Activated naive CD4-positive, alpha-beta T cell treated with anti-CD3 and anti-CD28 coated beads, Interleukin-2, amount 10 ng/mL, durations not matched to agents 7 days and 5 days (primary cell): ENCODE measurements at regions not wholly inside any gene's neighbourhood (a gene's known extent, or its start where the extent isn't known, plus 50 kb on each side); places are given as distances from the start of the nearest gene placed in this dataset.

ENCODE experiments used
- CTCF ChIA-PET: fragments of 350-600 bp; sonication (Branson Sonifier 250); formaldehyde crosslinking; loops from one replicate; lab custom pipeline; 2021; ENCODE audit warnings: antibody characterized with exemption; lab: Charles Lee
- DNase-seq: peaks from one replicate; pipeline ENCODE4 v3.0.0-alpha.2; 2020
- H3K27ac Mint-ChIP-seq: one replicate; pipeline ENCODE4 v1.8.0; 2021; ENCODE audit warnings: mild to moderate bottlenecking, moderate library complexity, mixed read lengths
- H3K27me3 Mint-ChIP-seq: one replicate; pipeline ENCODE4 v1.8.0; 2021; ENCODE audit warnings: mild to moderate bottlenecking, mixed read lengths
- H3K36me3 Mint-ChIP-seq: one replicate; pipeline ENCODE4 v1.8.0; 2021; ENCODE audit warnings: mixed read lengths
- H3K4me1 Mint-ChIP-seq: one replicate; pipeline ENCODE4 v1.8.0; 2021; ENCODE audit warnings: mixed read lengths
- H3K4me3 Mint-ChIP-seq: one replicate; pipeline ENCODE4 v1.8.0; 2021; ENCODE audit warnings: mild to moderate bottlenecking, moderate library complexity, mixed read lengths
- H3K9me3 Mint-ChIP-seq: one replicate; pipeline ENCODE4 v1.8.0; 2021; ENCODE audit warnings: mixed read lengths

DNA sequence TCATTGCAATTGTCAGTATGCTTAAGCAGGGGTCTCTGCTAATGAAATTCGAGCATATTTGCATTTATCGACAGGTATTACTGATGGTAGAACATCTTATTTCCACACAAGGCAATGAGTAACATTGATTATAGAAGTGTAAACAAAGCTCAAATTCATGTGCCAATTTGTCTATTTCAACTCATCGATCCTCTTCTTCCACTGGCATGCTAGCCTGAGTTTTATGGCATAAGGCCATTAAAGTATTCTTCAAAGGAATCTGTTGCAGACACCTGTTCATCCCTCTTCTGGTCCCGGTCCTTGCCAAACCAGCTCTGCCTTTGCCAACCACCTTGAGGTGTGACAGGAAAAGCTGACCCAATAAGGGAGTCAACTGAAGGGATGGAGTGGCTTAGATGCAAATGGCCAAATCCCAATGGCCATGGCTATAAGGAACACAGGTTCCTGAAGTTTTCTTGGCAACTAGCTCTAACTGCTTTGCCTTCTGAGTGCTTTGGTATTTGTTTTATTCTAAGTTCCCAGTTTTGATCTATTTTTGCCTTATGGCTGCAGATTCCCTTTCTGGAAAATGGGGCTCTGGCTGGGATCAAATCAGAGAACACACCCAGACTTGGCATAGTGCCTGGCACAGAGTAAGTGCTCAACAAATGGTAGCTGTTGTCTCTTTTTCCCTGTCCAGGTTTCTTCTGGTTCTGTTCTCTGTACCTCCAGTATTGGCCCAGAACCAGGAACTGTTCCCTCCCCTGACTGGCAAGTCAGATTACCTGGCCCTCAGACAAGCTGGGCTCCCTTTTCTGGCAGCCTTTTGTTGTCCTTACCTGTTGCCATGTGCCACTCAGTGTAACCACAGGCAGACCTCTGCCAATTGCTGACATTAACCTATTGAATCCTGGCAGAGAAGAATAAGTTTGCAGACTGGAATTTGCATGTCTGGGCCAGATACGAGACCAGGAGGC is 63.1 kb downstream of the RTL9 start:
- Mint-ChIP-seq H3K27ac (no peak overlapping the region), H3K36me3 (no peaks in the 10 kb centered on the region), H3K4me3 (no peak overlapping the region), H3K27me3 (no peaks in the 10 kb centered on the region), H3K9me3 (no peaks in the 10 kb centered on the region), H3K4me1 (no peaks in the 10 kb centered on the region)
- CTCF ChIA-PET, result interaction anchor here (25.3 kb wide), 1 partner anchor 262 kb away, joined by 409 read pairs; no protein-coding TSS in a partner anchor
- DNase-seq, result no peak

DNA sequence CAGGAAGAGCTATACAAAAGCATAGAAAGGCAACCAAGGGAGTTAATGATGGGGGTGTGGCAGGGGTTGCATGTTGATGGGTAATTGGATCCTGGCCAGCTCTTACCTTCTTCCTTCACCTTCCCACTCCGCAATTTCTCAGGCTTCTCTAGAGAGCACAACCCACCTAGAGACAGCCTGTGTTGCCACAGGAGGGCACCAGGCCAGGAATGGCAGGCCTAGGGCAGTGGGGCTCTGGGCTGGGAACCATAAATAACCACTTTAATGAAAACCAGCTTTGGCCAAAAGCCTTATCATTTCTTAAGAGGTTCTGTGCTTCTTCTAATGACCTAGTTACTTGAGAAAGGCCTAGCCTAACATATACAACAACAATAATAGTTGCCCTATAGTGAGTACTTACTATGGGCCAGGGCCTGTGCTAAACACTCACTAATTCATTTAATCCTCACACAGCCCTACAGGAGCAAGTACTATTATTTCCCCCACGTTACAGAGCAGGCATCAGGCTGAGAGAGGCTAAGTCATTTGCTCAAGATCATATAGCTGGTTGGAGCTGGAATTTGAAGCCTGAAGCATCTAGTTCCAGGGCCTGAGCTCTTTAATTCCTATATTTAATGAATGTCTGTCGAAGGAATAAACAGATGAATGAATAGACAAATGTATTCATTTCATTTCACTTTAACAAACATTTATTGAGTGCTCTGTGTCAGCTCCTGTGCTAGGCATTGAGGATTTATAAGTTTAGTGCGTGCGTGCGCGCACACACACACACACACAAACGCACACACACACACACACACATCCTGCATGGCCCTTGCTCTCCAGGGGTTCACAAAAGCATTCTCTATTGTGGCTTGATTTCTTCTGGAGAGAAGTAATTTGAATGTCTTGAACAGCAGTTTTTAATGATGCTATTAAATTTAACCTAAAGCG is 66.8 kb downstream of the RTL9 start:
- H3K27ac Mint-ChIP-seq, result no peak overlapping the region
- no peak for DNase-seq
- no peaks in the 10 kb centered on the region for H3K36me3 Mint-ChIP-seq
- no peak overlapping the region for H3K4me3 Mint-ChIP-seq
- no peaks in the 10 kb centered on the region for H3K9me3 Mint-ChIP-seq
- CTCF ChIA-PET, result interaction anchor here (25.3 kb wide), 1 partner anchor 266 kb away, joined by 409 read pairs; no protein-coding TSS in a partner anchor
- H3K4me1 Mint-ChIP-seq, result no peaks in the 10 kb centered on the region
- peaks cover 5% of the 10 kb centered on the region for H3K27me3 Mint-ChIP-seq

DNA sequence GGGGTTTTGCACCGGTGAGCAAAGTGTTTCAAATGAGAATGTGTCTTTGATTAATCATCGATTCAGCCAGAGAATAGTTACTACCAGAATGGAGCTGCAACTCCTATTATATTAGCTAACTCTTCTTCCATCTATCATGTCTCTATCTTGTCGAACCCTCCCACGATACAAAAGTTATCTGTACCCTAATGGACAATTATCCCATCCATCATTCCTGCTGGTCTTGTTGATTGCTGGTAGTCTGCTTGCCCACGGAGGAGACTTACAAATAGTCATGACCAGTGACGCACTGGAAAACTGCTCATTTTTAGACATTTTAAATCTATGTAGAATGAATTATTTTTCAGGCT is 67.5 kb downstream of the RTL9 start:
- no peak for DNase-seq
- H3K9me3 Mint-ChIP-seq, result no peaks in the 10 kb centered on the region
- peaks cover 5% of the 10 kb centered on the region for H3K27me3 Mint-ChIP-seq
- no peak overlapping the region for H3K4me3 Mint-ChIP-seq
- H3K27ac Mint-ChIP-seq, result no peak overlapping the region
- no peaks in the 10 kb centered on the region for H3K4me1 Mint-ChIP-seq
- CTCF ChIA-PET, result no interaction called here
- no peaks in the 10 kb centered on the region for H3K36me3 Mint-ChIP-seq

DNA sequence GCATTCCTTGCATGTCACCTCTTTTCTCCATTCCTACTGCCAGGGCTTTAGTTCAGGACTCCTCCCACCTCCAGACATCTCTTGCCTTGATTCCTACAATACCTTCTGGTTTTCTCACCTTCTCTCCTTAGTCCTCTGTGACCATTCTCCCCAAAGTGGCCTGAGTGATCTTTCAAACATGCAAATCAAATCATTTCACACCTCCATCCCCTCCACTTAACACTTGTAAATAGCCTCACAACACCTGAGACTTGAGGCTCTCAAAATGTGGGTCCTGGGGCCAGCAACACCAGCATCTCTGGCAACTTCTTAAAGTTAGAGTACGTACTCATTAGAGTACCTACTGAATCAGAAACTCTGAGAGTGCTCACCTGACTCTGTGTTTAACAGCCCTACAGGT is 68.4 kb downstream of the RTL9 start:
- Mint-ChIP-seq H3K9me3 (no peaks in the 10 kb centered on the region), H3K4me3 (no peak overlapping the region), H3K27ac (no peak overlapping the region), H3K36me3 (no peaks in the 10 kb centered on the region), H3K27me3 (peaks cover 5% of the 10 kb centered on the region), H3K4me1 (no peaks in the 10 kb centered on the region)
- CTCF ChIA-PET, result no interaction called here
- DNase-seq, result no peak

DNA sequence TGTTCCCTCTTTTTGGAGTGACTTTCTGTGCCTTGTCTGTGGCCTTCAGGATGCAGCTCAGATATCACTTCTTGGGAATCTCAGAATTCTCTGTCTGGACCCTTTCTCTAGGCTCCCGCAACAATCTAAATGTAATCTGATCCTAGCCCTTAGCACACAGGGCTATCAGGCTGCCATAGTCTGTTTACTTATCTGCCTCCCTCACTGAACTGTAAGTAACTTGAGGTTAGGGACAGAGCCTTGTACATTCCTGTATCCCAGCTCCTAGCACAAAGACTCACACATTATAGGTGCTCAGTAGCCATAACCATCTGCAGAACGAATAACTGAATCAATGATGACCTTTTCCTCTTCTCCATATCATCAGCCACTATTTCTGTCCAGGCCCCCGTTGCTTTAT is 69.5 kb downstream of the RTL9 start:
- Mint-ChIP-seq H3K36me3 (no peaks in the 10 kb centered on the region), H3K9me3 (no peaks in the 10 kb centered on the region), H3K4me1 (no peaks in the 10 kb centered on the region), H3K27me3 (peaks cover 5% of the 10 kb centered on the region), H3K4me3 (no peak overlapping the region), H3K27ac (no peak overlapping the region)
- CTCF ChIA-PET, result no interaction called here
- DNase-seq, result no peak

DNA sequence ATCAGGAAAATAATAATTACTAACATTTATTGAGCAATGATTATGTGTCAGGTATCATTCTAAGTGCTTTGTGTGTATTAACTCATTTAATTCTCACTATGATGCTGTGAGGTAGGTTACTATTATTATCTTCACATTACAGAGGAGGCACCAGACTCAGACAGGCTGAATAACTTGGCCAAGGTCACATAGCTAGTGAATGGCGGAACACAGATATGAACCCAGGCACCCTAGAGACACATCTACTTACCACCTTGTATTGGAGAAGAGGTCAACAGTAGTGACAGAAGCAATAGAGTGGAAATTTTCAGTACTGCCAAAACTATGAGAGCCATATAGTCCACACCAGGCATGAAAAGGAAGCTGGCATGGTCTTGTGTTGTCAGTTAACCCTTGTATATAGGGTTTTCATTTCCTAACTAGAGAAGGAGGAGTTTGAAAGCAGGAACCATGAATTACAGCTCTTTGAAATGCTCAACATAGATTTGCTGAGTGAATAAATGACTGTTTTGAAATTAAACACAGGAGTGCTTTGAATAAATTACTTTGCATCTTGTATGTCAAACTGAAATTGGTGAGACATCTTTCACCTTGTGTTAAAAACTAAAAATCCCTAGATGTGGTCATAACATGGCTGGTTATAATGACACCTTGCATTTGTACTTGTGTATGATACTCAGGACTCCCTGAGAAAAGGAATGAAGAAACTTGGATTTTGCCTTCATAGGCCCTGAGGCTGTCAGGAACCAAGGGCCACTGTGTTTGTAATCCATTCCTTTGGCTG is 71.8 kb downstream of the RTL9 start:
- no peak for DNase-seq
- Mint-ChIP-seq H3K27me3 (peaks cover 5% of the 10 kb centered on the region), H3K4me3 (no peak overlapping the region), H3K9me3 (no peaks in the 10 kb centered on the region), H3K27ac (no peak overlapping the region), H3K4me1 (no peaks in the 10 kb centered on the region), H3K36me3 (no peaks in the 10 kb centered on the region)
- CTCF ChIA-PET, result no interaction called here

DNA sequence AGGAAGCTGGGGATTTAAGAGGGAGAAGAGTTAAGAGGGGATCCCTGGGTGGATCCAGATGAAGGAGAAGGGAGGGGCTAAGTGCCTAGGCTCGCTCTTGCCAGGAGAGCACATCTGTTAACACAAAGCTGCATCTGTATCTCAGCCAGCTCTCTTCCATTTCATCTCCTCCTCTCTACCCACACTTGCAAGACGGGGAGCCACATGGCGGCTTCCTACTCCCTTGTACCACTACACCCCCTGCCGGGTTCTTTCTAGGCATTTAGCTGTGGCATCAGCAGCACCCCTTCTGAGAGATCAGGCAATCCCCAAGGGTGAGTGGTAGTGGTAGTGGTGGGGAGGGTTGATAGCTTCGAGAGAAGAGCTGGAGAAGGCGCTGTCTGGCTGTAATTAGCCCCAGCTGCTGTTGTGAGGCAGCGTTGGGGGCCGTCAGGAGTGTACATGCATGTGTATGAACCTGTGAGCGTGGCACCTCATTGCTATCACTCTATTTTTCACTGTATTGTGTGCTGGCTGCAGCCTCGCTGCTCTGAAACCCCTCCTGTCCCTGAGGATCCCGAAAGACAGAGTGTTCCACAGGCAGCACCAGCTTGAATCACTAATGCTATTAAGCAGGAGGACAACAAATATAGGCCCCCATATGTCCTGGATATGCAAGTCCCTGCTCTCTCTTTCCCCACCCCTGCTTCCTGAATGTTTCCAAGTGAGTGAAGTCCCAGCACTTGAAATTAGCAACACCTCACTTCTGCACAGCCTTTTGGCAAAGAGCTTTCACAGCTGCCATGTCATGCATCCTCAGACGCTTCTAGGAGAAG is 73.7 kb downstream of the RTL9 start:
- H3K4me1 Mint-ChIP-seq, result no peaks in the 10 kb centered on the region
- H3K27ac Mint-ChIP-seq, result no peak overlapping the region
- DNase-seq, result no peak
- CTCF ChIA-PET, result no interaction called here
- H3K27me3 Mint-ChIP-seq, result peaks cover 9% of the 10 kb centered on the region
- H3K9me3 Mint-ChIP-seq, result no peaks in the 10 kb centered on the region
- no peaks in the 10 kb centered on the region for H3K36me3 Mint-ChIP-seq
- H3K4me3 Mint-ChIP-seq, result no peak overlapping the region

DNA sequence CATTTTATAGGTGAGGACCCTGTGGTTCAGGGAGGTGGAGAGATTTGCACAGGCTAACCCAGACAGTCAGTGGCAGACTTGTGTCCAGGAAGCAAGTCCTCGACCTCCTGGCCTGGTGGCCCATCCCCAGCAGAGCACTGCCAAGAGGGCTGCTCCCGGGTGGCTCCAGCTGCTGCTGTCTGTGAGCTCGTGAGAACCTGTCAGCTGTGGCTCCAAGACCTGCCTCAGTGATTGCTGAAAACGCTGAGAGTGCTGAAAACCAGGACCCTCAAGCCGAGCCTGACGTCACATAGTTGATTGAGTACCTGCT is 74.2 kb downstream of the RTL9 start:
- peaks cover 6% of the 10 kb centered on the region for H3K27me3 Mint-ChIP-seq
- no peak overlapping the region for H3K27ac Mint-ChIP-seq
- DNase-seq, result no peak
- no peaks in the 10 kb centered on the region for H3K4me1 Mint-ChIP-seq
- H3K4me3 Mint-ChIP-seq, result no peak overlapping the region
- H3K9me3 Mint-ChIP-seq, result no peaks in the 10 kb centered on the region
- CTCF ChIA-PET, result no interaction called here
- no peaks in the 10 kb centered on the region for H3K36me3 Mint-ChIP-seq

DNA sequence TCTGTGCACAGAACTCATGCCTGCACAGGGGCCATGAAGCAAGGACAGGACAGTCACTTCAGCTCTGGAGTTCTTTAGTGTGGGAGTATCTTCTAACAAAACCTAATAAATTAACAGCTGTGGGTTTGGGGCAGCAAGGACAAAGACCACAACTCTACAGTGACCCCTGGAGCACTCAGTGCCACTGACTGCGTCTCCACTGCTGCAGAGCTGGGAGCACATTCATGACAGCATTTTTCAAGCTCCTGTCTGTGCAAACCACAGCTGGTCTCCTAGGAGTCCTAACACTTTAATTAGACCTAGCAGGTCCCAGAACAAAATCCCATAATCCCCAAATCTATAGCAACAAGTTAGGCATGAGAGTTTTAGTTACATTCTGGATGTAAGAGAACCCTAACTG is 76.5 kb downstream of the RTL9 start:
- no peak overlapping the region for H3K4me3 Mint-ChIP-seq
- H3K27ac Mint-ChIP-seq, result no peak overlapping the region
- H3K36me3 Mint-ChIP-seq, result no peaks in the 10 kb centered on the region
- peaks cover 4% of the 10 kb centered on the region for H3K27me3 Mint-ChIP-seq
- H3K4me1 Mint-ChIP-seq, result no peaks in the 10 kb centered on the region
- no peaks in the 10 kb centered on the region for H3K9me3 Mint-ChIP-seq
- CTCF ChIA-PET, result no interaction called here
- DNase-seq, result no peak

DNA sequence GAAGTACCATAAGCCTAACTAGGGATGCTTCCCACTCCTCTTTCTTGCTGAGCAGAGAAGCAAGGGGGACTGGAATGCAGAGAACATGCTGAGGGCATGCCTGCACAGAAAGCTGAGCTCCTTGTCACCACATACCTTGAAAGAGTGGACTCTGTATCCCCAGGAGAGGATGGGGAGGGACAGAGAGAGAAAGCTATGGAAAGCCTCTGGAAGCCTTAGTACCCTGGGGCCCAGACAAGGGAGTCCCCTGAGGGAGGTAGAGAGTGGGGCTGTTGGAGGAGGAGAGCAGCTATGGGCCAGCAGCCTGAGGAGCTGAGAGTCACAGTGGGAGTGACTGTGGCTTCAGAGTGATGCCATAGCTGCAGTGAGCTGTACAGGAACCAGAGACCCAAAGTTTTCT is 77.9 kb downstream of the RTL9 start:
- no peak overlapping the region for H3K4me3 Mint-ChIP-seq
- no peaks in the 10 kb centered on the region for H3K4me1 Mint-ChIP-seq
- no peak overlapping the region for H3K27ac Mint-ChIP-seq
- no peaks in the 10 kb centered on the region for H3K9me3 Mint-ChIP-seq
- peaks cover 4% of the 10 kb centered on the region for H3K27me3 Mint-ChIP-seq
- H3K36me3 Mint-ChIP-seq, result no peaks in the 10 kb centered on the region
- no peak for DNase-seq
- CTCF ChIA-PET, result no interaction called here

DNA sequence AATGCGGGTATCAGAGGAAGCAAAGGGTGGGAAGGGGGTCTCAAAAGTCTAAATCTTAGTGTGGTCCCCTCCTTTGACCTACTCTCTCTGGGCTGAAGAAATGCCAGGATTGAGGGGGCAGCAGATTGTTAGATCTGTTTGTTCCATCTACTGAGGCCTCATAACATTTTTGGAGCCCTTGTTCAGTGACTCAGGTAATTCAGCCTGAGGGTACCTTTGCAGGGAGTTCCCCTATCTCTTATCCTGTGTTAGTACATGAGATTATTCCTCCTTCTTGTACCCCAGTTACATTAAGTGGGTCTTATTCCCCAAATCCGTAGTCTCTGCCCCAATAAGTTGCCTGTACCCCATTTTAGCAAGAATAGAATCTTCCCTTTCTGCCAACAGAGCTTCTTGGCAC is 79.0 kb downstream of the RTL9 start:
- no peak for DNase-seq
- Mint-ChIP-seq H3K27ac (no peak overlapping the region), H3K27me3 (peaks cover 5% of the 10 kb centered on the region), H3K4me1 (no peaks in the 10 kb centered on the region), H3K9me3 (no peaks in the 10 kb centered on the region), H3K36me3 (no peaks in the 10 kb centered on the region), H3K4me3 (no peak overlapping the region)
- CTCF ChIA-PET, result no interaction called here

DNA sequence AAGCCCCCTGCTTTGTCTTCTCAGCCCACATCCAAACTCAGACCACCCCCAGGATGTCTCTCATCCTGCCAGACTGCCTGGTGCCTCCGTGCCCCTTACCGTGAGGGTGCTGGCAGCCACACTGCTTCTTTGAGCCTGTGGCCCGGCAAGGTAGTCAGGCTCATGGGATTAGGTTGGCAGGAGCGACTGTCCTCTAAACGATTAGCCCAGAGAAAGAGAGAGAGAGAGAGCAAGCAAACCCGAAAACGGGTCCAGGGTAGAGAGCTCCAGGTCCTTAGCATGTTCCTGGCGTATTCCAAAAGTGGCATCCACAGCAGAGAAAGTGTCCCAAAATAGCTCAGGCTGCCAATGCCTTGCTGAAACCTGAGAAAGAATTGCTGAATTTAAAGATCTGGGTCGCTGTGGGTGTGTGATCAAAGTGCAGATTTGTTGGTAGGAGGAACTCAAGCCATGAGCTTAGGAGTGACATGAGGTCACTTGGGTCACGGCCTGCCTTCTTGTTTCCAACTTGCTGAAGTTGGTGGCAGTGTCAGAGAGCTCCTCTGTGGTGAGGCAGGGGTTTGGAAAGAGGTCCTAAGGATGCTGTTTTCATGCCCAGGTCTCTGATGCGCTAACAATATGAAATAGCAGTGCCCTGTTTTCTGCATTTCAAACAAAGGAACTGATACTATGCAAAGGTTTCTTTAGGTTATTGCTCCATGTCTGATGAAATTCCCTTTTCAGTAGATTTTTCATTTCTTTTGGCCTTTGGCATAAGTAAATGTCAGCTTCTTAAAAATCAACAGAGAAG is 81.6 kb downstream of the RTL9 start:
- peaks cover 7% of the 10 kb centered on the region for H3K27me3 Mint-ChIP-seq
- H3K36me3 Mint-ChIP-seq, result no peaks in the 10 kb centered on the region
- H3K4me3 Mint-ChIP-seq, result no peak overlapping the region
- no peak for DNase-seq
- CTCF ChIA-PET, result no interaction called here
- no peaks in the 10 kb centered on the region for H3K4me1 Mint-ChIP-seq
- no peaks in the 10 kb centered on the region for H3K9me3 Mint-ChIP-seq
- no peak overlapping the region for H3K27ac Mint-ChIP-seq

DNA sequence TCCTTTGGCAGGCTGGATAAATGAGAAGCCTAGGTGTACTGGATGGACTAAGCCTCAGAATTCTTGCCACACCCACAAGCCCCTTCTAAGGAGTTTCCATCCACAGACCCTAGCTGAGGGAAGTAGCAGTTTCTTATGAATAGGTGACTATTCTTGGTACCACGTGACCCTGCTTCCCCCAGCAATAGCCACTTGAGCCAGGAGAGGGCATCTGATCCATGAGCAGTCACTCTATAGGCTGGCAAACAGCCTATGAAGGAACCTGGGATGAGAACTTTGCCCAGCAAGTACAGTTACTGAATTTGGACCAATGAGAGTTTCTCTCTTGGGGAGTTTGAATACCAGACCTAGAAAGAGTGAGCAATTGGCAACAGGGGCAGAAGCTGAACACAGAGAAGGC is 84.0 kb downstream of the RTL9 start:
- no peak overlapping the region for H3K27ac Mint-ChIP-seq
- CTCF ChIA-PET, result no interaction called here
- no peaks in the 10 kb centered on the region for H3K4me1 Mint-ChIP-seq
- no peak for DNase-seq
- H3K36me3 Mint-ChIP-seq, result no peaks in the 10 kb centered on the region
- H3K4me3 Mint-ChIP-seq, result no peak overlapping the region
- H3K9me3 Mint-ChIP-seq, result no peaks in the 10 kb centered on the region
- peaks cover 10% of the 10 kb centered on the region for H3K27me3 Mint-ChIP-seq
